CD8-positive, alpha-beta memory T cell (primary cell): ENCODE measurements at regions not wholly inside any gene's neighbourhood (a gene's known extent, or its start where the extent isn't known, plus 50 kb on each side); places are given as distances from the start of the nearest gene placed in this dataset.

Experiments used
- CTCF ChIA-PET: fragments of 350-600 bp; sonication (Branson Sonifier 250); formaldehyde crosslinking; loops from one replicate; lab custom pipeline; 2021; ENCODE audit warnings: antibody characterized with exemption; lab: Charles Lee
- POLR2A ChIA-PET: fragments of 350-600 bp; sonication (Branson Sonifier 250); formaldehyde crosslinking; loops from one replicate; lab custom pipeline; 2021; ENCODE audit warnings: antibody characterized with exemption; lab: Charles Lee
- DNase-seq, 5 donors: peaks; one replicate each; pipeline versions ENCODE4 v3.0.0 to v3.0.0-alpha.2; 2020 to 2022; ENCODE audit warnings: mixed read lengths in 1 of 5
- H3K27ac ChIP-seq: one replicate; pipeline ENCODE4 v1.7.0; 2013; ENCODE audit warnings: low read depth, mild to moderate bottlenecking, low read length, moderate library complexity
- H3K27me3 ChIP-seq: 2 replicates; pipeline ENCODE4 v1.7.0; 2013; ENCODE audit warnings: low read length, mild to moderate bottlenecking; ENCODE audit not compliant: insufficient read depth, poor library complexity, severe bottlenecking
- H3K36me3 ChIP-seq: 2 replicates; pipeline ENCODE4 v1.7.0; 2013; ENCODE audit warnings: mild to moderate bottlenecking, low read length, moderate library complexity; ENCODE audit not compliant: insufficient read depth
- H3K4me1 ChIP-seq: 2 replicates; pipeline ENCODE4 v1.7.0; 2013; ENCODE audit warnings: mild to moderate bottlenecking, low read length, moderate library complexity; ENCODE audit not compliant: insufficient read depth
- H3K4me3 ChIP-seq: 2 replicates; pipeline ENCODE4 v1.7.0; 2013; ENCODE audit warnings: mild to moderate bottlenecking, low read length
- H3K9me3 ChIP-seq: 2 replicates; pipeline ENCODE4 v1.7.0; 2013; ENCODE audit warnings: mild to moderate bottlenecking, low read length
- H3K27ac Mint-ChIP-seq, 8 donors: one replicate each; pipeline ENCODE4 v1.8.0; 2020 to 2021; ENCODE audit warnings: mixed read lengths in 8 of 8, mild to moderate bottlenecking in 6 of 8, inconsistent platforms in 3 of 8, moderate library complexity in 3 of 8
- H3K27me3 Mint-ChIP-seq, 2 donors: one replicate each; pipeline ENCODE4 v1.8.0; 2020 to 2021; ENCODE audit warnings: mixed read lengths in 2 of 2, mild to moderate bottlenecking in 1 of 2, moderate library complexity in 1 of 2
- H3K36me3 Mint-ChIP-seq, 3 donors: one replicate each; pipeline ENCODE4 v1.8.0; 2020 to 2021; ENCODE audit warnings: mixed read lengths in 3 of 3, inconsistent platforms in 1 of 3, mild to moderate bottlenecking in 1 of 3
- H3K4me1 Mint-ChIP-seq, 3 donors: one replicate each; pipeline ENCODE4 v1.8.0; 2020 to 2021; ENCODE audit warnings: mixed read lengths in 3 of 3, inconsistent platforms in 1 of 3, mild to moderate bottlenecking in 1 of 3
- H3K4me3 Mint-ChIP-seq, 7 donors: one replicate each; pipeline ENCODE4 v1.8.0; 2020 to 2021; ENCODE audit warnings: mixed read lengths in 7 of 7, mild to moderate bottlenecking in 6 of 7, moderate library complexity in 4 of 7, inconsistent platforms in 2 of 7
- H3K9me3 Mint-ChIP-seq, 5 donors: one replicate each; pipeline ENCODE4 v1.8.0; 2020 to 2022; ENCODE audit warnings: mixed read lengths in 5 of 5, mild to moderate bottlenecking in 3 of 5, moderate library complexity in 2 of 5, inconsistent platforms in 1 of 5

DNA sequence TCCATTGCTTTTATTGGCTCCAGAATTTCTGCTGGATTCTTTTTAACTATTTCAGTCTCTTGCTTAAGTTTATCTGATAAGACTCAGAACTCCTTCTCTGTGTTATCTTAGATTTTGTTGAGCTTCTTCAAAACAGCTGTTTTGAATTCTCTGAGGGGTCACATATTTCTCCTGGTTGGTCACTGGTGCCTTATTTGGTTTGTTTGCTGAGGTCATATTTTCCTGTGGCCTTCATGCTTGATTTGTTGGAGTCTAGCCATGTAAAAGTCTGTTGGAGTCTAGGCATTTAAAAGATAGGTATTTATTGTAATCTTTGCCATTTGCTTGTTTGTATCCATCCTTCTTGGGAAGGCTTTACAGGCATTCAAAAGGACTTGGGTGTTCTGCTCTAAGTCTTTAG, 398.7 kb downstream of the DSEL start:
- H3K36me3 Mint-ChIP-seq: no peaks in the 10 kb centered on the region
- ChIA-PET CTCF (no interaction called here), POLR2A (no interaction called here)
- Histone ChIP-seq H3K4me3 (no peak overlapping the region), H3K9me3 (no peaks in the 10 kb centered on the region), H3K4me1 (no peaks in the 10 kb centered on the region), H3K27me3 (no peaks in the 10 kb centered on the region), H3K27ac (no peak overlapping the region), H3K36me3 (no peaks in the 10 kb centered on the region)
- no peak overlapping the region for H3K27ac Mint-ChIP-seq
- no peaks in the 10 kb centered on the region for H3K4me1 Mint-ChIP-seq
- no peaks in the 10 kb centered on the region for H3K27me3 Mint-ChIP-seq
- no peak for DNase-seq
- peaks cover 0 to 5% (median 3%) of the 10 kb centered on the region in 5 donors for H3K9me3 Mint-ChIP-seq
- H3K4me3 Mint-ChIP-seq: no peak overlapping the region

DNA sequence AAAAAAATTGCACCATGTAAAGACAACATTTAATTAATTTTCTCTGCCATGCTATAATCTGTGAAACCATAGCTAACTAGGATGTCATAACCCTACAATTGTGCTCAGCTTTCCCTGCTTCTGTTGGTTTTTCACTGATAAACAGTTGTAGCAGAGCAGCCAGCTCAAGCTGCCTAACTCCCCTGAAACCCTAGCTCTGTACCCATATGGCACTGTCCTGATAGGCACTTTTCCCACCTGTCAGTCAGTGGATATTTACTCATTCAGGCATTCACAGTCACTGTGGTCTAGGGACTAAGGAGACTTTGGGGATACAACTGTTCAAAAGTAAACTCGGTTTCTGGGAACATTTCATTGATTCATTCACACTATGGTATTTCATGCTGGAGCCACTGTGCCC, 407.0 kb downstream of the DSEL start:
- no peaks in the 10 kb centered on the region for H3K9me3 ChIP-seq
- no peaks in the 10 kb centered on the region for H3K4me1 ChIP-seq
- Mint-ChIP-seq H3K4me3 (no peak overlapping the region), H3K4me1 (no peaks in the 10 kb centered on the region), H3K27ac (no peak overlapping the region), H3K9me3 (peaks cover 0 to 4% (median 0%) of the 10 kb centered on the region in 5 donors), H3K36me3 (no peaks in the 10 kb centered on the region), H3K27me3 (no peaks in the 10 kb centered on the region)
- ChIA-PET CTCF (no interaction called here), POLR2A (no interaction called here)
- H3K27ac ChIP-seq: no peak overlapping the region
- H3K4me3 ChIP-seq: no peak overlapping the region
- DNase-seq: no peak
- H3K27me3 ChIP-seq: no peaks in the 10 kb centered on the region
- no peaks in the 10 kb centered on the region for H3K36me3 ChIP-seq

GRCh38 chr18:67108894-67109293, 407.6 kb downstream of the DSEL start:
- CTCF ChIA-PET: no interaction called here
- H3K27ac ChIP-seq: no peak overlapping the region
- Mint-ChIP-seq H3K4me1 (no peaks in the 10 kb centered on the region), H3K4me3 (no peak overlapping the region), H3K36me3 (no peaks in the 10 kb centered on the region), H3K27me3 (no peaks in the 10 kb centered on the region), H3K9me3 (peaks cover 0 to 4% (median 0%) of the 10 kb centered on the region in 5 donors), H3K27ac (no peak overlapping the region)
- no peak for DNase-seq
- POLR2A ChIA-PET: no interaction called here
- no peaks in the 10 kb centered on the region for H3K27me3 ChIP-seq
- H3K36me3 ChIP-seq: no peaks in the 10 kb centered on the region
- H3K9me3 ChIP-seq: no peaks in the 10 kb centered on the region
- no peaks in the 10 kb centered on the region for H3K4me1 ChIP-seq
- H3K4me3 ChIP-seq: no peak overlapping the region

DNA sequence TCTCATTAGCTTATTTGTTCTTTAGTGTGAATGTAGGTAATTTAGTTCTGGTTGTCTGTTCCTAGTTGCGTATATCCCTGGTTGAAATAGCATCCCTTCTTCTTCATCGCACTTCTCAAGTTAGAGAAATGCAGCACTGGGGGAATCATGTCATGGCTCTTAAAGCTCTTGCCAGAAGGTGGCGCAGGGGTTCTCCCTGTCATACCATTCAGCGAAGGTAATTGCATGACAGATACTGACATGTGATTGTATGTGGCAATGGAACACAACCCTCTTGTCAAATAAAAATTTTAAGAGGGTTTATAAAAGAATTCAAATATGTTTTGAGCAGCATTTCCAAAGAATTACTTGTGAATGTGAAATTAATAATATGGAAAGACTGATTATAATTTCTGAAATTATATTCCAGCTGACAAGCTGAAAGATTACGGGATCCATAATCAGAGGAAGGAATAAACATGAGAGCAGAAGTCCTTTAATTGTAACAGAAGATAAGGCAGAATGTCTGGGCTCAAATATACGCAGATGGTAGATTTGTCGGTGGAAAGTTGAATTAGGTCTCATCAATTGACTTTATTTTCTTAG, 411.7 kb downstream of the DSEL start:
- POLR2A ChIA-PET: no interaction called here
- peaks cover 0 to 2% (median 0%) of the 10 kb centered on the region in 5 donors for H3K9me3 Mint-ChIP-seq
- Histone ChIP-seq H3K4me3 (no peak overlapping the region), H3K36me3 (no peaks in the 10 kb centered on the region), H3K4me1 (no peaks in the 10 kb centered on the region), H3K9me3 (no peaks in the 10 kb centered on the region), H3K27me3 (no peaks in the 10 kb centered on the region), H3K27ac (no peak overlapping the region)
- no peak overlapping the region for H3K27ac Mint-ChIP-seq
- peak in 2 of 5 donors; percentile 6 to 29 for DNase-seq
- no peak overlapping the region for H3K4me3 Mint-ChIP-seq
- H3K36me3 Mint-ChIP-seq: no peaks in the 10 kb centered on the region
- no peaks in the 10 kb centered on the region for H3K4me1 Mint-ChIP-seq
- CTCF ChIA-PET: interaction anchor here (1.3 kb wide), 1 partner anchor 95 kb away, joined by 5 read pairs; no protein-coding TSS in a partner anchor
- no peaks in the 10 kb centered on the region for H3K27me3 Mint-ChIP-seq

DNA sequence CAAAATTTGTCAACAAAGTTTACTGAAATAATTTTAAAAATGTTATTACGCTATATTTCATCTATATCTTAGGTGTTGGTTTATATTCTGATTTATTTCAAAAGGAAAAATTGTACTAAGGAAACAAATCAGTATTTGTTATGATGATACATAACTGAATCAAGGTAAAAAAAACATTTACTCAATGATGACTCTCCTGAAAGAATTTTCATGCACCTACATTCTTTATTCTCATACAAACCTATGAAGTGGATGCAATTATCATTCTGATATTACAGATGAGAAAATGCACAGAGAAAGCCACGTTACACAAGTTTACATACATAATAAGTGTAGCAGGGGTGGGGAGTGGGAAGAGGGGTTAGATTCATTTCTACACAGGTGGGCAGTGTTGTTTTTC, 422.4 kb downstream of the DSEL start:
- CTCF ChIA-PET: no interaction called here

DNA sequence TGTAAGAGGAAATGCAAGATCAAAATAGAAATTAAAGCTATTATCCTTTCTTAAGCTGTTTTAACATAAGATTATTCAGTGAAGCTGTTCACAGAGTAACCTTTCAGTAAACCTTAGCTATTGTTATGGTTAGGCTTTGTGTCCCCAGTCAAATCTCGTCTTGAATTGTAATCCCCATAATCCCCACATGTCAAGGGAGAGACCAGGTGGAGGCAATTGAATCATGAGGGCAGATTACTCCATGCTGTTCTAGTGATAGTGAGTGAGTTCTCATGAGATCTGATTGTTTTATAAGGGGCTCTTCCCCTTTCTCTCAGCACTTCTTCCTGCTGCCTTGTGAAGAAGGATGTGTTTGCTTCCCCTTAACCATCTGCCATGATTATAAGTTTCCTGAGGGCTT, 424.4 kb downstream of the DSEL start:
- no peaks in the 10 kb centered on the region for H3K27me3 ChIP-seq
- peaks cover 0 to 4% (median 0%) of the 10 kb centered on the region in 5 donors for H3K9me3 Mint-ChIP-seq
- peaks cover 0 to 4% of the 10 kb centered on the region in 2 donors for H3K27me3 Mint-ChIP-seq
- ChIA-PET POLR2A (no interaction called here), CTCF (no interaction called here)
- DNase-seq: no peak
- H3K36me3 Mint-ChIP-seq: no peaks in the 10 kb centered on the region
- no peaks in the 10 kb centered on the region for H3K4me1 ChIP-seq
- no peaks in the 10 kb centered on the region for H3K9me3 ChIP-seq
- no peak overlapping the region for H3K4me3 Mint-ChIP-seq
- no peak overlapping the region for H3K27ac Mint-ChIP-seq
- no peaks in the 10 kb centered on the region for H3K4me1 Mint-ChIP-seq
- no peaks in the 10 kb centered on the region for H3K36me3 ChIP-seq
- no peak overlapping the region for H3K27ac ChIP-seq
- no peak overlapping the region for H3K4me3 ChIP-seq

More for the DNA sequence above, 422.4 kb downstream of the DSEL start:
- Mint-ChIP-seq H3K4me1 (no peaks in the 10 kb centered on the region), H3K36me3 (no peaks in the 10 kb centered on the region), H3K27me3 (peaks cover 0 to 4% of the 10 kb centered on the region in 2 donors), H3K27ac (no peak overlapping the region), H3K4me3 (no peak overlapping the region), H3K9me3 (peaks cover 0 to 2% (median 0%) of the 10 kb centered on the region in 5 donors)
- no peak for DNase-seq
- no peaks in the 10 kb centered on the region for H3K27me3 ChIP-seq
- POLR2A ChIA-PET: no interaction called here
- H3K27ac ChIP-seq: no peak overlapping the region
- no peaks in the 10 kb centered on the region for H3K36me3 ChIP-seq
- no peaks in the 10 kb centered on the region for H3K4me1 ChIP-seq
- H3K9me3 ChIP-seq: no peaks in the 10 kb centered on the region
- H3K4me3 ChIP-seq: no peak overlapping the region

DNA sequence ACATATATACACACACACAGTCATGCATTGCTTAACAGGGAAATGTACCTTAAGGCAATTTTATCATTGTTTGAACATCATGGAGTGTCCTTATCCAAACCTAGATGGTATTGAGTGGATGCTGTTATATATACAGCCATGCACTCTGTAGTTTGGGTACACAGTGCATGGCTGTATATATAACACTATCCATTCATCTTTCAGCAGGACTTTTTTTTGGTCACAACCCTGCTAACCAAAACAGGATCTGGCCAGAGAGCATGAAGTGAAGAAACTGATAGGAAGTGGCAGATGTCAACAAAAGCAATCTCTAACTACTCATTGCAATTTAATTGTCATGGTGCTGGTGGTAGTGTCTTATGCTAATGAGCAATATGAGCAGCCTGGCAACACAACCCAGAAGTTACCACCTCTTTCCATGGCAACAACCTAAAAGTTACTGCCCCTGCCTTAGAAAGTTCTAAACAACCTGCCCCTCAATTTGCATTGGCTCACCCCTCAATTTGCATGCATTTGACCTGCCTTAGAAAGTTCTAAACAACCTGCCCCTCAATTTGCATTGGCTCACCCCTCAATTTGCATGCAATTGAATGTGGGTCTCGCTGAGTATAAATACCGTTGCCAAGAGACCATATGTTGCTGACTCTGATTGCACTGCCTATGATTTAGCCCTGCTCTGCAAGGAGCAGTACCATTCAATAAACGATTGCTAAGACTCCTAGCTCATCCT, 434.9 kb downstream of the DSEL start:
- ChIA-PET CTCF (no interaction called here), POLR2A (no interaction called here)
- no peaks in the 10 kb centered on the region for H3K4me1 ChIP-seq
- no peak overlapping the region for H3K4me3 ChIP-seq
- DNase-seq: no peak
- H3K36me3 Mint-ChIP-seq: no peaks in the 10 kb centered on the region
- no peaks in the 10 kb centered on the region for H3K9me3 Mint-ChIP-seq
- no peaks in the 10 kb centered on the region for H3K27me3 ChIP-seq
- no peak overlapping the region for H3K4me3 Mint-ChIP-seq
- H3K36me3 ChIP-seq: no peaks in the 10 kb centered on the region
- no peaks in the 10 kb centered on the region for H3K27me3 Mint-ChIP-seq
- H3K9me3 ChIP-seq: no peaks in the 10 kb centered on the region
- H3K27ac ChIP-seq: no peak overlapping the region
- no peaks in the 10 kb centered on the region for H3K4me1 Mint-ChIP-seq
- peak overlapping the region in 1 of 8 donors; percentile 81 for H3K27ac Mint-ChIP-seq

DNA sequence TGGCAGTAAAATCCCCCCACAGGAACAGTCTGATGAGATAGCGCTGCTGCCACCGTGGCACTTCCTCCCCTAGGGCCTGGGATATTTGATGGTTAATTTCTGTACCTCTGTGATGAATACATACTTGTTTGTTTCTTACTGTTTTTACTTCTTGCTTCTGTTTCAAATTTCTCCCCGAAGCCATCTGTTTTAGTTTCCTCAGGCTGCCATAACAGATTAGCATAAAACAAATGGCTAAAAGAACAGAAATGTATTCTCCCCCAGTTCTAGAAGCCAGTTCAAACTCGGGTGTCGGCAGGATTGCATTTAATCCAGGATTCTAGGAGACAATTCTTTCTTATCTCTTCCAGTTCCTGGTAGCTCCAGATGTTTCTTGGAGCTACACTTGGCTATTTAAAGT, 435.9 kb downstream of the DSEL start:
- H3K4me3 ChIP-seq: no peak overlapping the region
- Mint-ChIP-seq H3K27me3 (no peaks in the 10 kb centered on the region), H3K4me1 (no peaks in the 10 kb centered on the region), H3K27ac (no peak overlapping the region), H3K36me3 (no peaks in the 10 kb centered on the region), H3K9me3 (no peaks in the 10 kb centered on the region), H3K4me3 (no peak overlapping the region)
- POLR2A ChIA-PET: no interaction called here
- no peaks in the 10 kb centered on the region for H3K4me1 ChIP-seq
- no peak overlapping the region for H3K27ac ChIP-seq
- H3K9me3 ChIP-seq: no peaks in the 10 kb centered on the region
- no peak for DNase-seq
- no peaks in the 10 kb centered on the region for H3K27me3 ChIP-seq
- CTCF ChIA-PET: no interaction called here
- no peaks in the 10 kb centered on the region for H3K36me3 ChIP-seq
